IPS-NIHi7 (cell line): ENCODE measurements at regions not wholly inside any gene's neighbourhood (a gene's known extent, or its start where the extent isn't known, plus 50 kb on each side); places are given as distances from the start of the nearest gene placed in this dataset.

Source experiments
- DNase-seq: peaks from one replicate; pipeline ENCODE4 v3.0.0; 2012; ENCODE audit warnings: mixed read lengths; ENCODE audit errors: extremely low spot score

- no peak for DNase-seq
Observed at GRCh38 chr3:40593351-40593750, 68.6 kb downstream of the ZNF621 start.

DNA sequence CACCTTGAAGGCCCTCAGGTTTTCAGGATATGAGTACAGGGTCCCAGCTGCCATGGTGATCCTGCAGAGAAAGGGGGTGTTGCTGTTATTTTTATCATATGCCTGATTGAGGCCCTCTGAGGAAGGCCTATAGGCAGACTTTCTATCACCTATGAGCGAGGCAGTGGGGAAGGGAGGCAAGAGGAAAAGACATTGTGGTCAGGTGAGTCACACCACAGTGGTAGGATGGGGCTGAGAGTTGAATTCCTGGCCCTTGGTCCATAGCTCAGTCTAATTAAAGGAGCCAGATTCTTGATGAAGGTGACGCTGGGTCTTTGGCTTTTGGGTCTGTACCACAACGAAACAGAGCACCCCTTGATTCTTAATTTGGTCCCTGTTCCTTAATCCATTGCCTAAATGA, 72.7 kb downstream of the ZNF621 start:
- no peak for DNase-seq

GRCh38 chr3:40598338-40598737, 73.6 kb downstream of the ZNF621 start:
- no peak for DNase-seq

GRCh38 chr3:40598962-40599361, 74.2 kb downstream of the ZNF621 start:
- DNase-seq, result no peak

- no peak for DNase-seq
Observed at GRCh38 chr3:40602778-40603385, 78.1 kb downstream of the ZNF621 start.

DNA sequence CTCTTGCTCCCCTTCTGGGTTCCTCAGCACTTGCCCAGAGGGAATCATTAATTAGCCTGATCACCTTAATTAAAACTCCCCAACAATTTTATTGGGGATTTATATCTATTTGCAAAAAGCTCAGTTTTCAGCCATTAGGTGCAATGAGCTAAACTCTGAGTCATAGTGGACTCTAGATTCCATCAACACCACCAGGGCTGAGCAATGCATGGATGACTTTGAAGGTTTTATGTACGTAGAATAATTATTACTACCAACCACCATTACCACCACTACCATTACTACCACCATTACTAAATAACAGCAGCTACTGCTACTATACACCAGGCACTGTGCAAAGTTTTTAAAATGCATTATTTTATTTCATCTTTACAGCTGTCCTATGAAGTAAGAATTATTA, 81.2 kb downstream of the ZNF621 start:
- DNase-seq, result no peak

GRCh38 chr3:40608091-40608490, 83.3 kb downstream of the ZNF621 start:
- no peak for DNase-seq

DNA sequence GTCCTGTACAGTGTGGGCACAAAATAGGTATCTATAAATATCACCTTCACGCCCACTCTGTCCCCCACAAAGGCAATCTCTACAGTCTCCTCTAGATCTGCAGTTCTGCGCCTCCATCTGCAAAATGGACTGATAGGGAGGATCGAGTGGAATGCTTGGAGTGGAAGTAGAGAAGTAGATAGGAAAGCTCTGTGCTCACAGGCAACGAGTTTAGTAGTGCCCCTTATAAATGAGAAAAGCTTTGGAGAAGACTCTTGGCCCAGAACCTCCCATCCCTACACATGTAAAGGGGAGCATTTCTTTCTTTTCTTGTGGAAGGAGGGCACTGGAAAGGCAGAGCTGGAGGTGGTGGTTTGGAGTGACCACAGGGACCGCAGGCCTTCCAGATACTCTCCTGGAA, 88.5 kb downstream of the ZNF621 start:
- DNase-seq, result no peak

GRCh38 chr3:40615110-40615915, 90.6 kb downstream of the ZNF621 start:
- peak; percentile 76 for DNase-seq

DNA sequence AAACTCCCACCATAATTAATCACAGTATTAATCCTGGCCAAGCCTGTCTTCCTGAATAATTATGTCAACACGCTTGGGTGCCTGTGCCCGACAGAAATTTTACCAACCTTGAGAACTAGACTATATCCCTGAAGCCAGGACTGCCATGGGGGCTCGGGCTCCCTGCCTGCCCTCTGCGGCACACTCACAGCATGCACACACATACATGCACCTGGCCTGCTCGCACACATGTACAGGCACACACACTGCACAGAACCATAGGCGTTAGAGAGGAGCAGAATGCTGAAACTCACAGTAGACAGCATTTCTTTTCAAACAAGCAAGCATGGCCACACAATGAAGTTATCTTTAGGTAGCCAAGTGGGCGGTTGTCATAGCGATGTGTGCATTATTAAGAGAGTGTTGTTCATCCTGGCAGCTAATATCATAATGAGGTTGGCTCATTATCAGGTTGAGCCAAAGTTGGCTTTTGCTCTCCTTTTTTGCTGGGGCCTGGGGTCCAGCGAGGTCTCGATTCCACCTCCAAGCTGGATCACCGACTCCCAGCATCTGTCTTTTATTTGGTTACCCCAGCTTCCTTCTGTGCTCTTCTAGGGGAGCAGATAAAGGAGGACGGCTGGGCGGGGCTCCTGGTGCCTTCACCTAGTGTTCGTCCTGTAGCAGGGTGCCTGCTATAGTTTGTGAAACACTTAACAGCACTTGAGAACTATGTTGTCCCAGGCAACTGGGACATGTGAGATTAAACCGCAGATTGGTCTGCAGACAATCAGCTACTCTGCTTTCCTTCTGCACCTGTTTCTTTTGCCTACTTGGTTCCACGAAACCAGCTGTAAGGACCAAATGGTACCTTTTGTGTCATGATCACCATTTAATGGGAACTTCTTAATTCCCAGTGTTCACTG, 91.4 kb downstream of the ZNF621 start:
- DNase-seq, result no peak

DNA sequence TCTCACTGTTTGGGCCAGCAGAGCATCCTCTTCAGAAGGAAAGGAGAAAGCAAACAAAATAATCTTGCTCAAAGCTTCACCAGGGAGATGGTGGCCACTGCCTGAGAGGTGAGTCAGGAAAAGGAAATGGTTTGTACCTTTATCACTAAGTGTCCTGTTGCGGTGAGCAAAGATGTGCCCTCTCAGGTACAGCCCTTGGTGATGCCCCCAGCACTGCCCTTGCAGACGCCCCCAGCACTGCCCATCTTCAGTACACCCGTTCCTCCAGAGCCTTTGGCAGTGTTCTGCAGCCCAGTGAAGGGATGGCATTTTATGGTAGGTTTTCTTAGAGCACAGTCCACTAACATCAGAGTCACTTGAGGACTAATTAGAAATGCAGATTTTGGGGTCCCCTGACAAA, 92.3 kb downstream of the ZNF621 start:
- no peak for DNase-seq

DNA sequence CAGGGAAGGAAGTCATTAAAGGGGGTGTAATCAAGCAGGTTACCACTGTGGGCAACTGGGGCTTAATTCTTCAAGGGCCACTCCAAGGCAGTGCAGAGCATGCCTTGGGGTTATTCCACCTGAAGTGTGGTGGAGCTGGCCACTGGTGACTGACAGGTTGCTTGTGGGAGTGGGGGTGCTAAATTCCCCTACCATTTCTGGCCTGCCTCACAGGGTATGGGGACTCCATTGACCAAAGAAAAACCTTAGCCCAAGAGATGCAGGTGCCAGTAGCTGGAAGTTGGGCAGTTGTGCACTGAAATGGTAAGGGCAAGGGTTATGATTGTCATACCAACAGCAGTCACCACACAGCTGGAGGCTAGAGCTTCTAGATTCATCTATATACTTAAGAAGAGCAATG, 93.4 kb downstream of the ZNF621 start:
- no peak for DNase-seq

DNA sequence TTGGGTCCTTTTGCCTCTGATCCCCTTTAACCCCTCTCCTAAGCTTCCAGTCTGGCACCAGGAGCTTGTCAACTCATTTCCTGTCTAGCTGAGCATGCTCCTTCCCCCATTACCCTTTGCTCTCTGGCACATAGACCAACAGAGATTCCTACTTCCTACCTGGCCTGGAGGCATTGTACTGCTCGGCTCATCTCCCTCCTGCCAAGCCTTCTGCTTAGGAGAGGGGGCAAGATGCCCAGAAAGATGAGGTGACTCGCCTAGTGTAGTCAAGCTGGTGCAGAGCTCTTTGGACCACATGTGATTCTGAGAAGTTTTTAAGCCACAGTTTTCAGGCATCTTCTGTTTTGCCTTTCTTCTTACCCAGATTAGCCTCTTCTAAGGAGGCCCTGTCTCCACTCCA, 95.4 kb downstream of the ZNF621 start:
- no peak for DNase-seq

DNA sequence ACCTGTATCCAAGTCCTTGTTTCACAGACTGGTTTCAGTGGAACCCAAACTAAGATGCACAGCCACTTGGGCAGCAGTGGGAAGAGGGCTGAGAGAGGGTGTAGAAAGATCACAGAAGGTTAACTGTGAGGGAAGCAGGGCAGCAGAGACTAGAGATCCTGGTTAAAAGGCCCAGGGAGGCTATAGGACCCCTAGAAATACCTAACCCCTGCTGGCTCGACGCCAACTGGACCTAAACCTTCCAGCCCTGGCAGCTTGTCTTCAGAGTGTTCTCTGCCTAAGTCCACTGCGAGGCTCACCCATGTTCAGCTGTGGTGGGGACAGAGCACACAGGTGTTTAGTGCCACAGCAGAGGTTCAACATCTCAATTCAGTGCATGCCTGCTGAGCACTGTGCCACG, 96.5 kb downstream of the ZNF621 start:
- DNase-seq, result no peak

- no peak for DNase-seq
Observed at GRCh38 chr3:40623567-40623966, 98.8 kb downstream of the ZNF621 start.

GRCh38 chr3:40624189-40624769, 99.5 kb downstream of the ZNF621 start:
- DNase-seq, result no peak

- no peak for DNase-seq
Observed at GRCh38 chr3:40627095-40627494, 102.3 kb downstream of the ZNF621 start.

DNA sequence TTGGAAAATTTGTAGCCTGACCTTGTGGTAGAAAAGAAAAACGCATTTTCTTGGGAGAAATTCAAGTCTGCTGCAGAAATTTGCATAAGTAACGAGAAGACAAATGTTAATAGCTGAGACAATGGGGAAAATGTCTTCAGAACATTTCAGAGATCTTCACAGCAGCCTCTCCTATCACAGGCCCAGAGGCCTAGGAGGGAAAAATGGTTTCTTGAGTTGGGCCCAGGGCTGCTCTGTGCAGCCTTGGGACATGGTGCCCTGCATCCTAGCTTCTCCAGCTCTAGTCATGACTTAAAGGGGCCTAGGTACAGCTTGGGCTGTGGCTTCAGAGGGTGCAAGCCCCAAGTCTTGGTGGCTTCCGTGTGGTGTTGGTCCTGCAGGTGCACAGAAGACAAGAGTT, 104.2 kb downstream of the ZNF621 start:
- DNase-seq, result no peak

DNA sequence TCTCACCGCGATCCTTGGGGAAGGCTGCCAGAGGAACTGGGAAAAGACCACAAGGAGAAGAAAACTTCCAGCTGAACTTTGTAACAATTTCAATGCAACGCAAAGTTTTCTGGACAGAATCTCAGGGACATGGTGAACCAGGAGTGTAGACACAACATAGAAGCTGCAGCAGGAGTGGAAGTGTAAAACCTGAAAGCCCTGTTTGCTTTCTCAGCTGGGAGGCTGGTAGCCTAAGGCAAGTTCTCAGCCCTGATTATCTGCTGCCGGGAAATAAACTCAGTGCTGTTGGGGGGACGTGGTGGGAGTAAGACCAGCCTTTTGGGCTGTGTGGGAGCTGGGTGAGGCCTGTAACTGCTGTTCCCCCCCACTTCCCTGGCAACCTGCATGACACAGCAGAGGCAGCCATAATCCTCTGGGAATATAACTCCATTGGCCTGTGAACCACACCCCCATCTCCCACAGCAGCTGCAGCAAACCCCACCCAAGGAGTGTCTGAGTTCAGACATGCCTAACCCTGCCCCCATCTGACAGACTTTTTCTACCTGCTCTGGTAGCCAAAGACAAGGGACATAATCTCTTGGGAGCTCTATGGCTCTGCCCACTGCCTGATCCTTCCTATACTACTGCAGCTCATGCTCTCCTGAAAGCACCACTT, 106.7 kb downstream of the ZNF621 start:
- DNase-seq, result no peak

- DNase-seq, result no peak
Observed at GRCh38 chr3:40637906-40638305, 113.1 kb downstream of the ZNF621 start.

- no peak for DNase-seq
Observed at GRCh38 chr3:40639006-40639405, 114.2 kb downstream of the ZNF621 start.

GRCh38 chr3:40642812-40643211, 118.1 kb downstream of the ZNF621 start:
- peak; percentile 33 for DNase-seq
